Activated B cell treated with CpG ODN at 0.5 μM for 24 hours (primary cell): ENCODE measurements at regions not wholly inside any gene's neighbourhood (a gene's known extent, or its start where the extent isn't known, plus 50 kb on each side); places are given as distances from the start of the nearest gene placed in this dataset.

Experiments used
- ATAC-seq: fragments of 200-7000 bp; cut with Tn5 transposase; one replicate; pipeline ENCODE4 v1.10.0; 2021; ENCODE audit warnings: low read depth, mild to moderate bottlenecking, moderate library complexity
- CTCF ChIA-PET: fragments of 350-600 bp; sonication (Branson Sonifier 250); formaldehyde crosslinking; loops from one replicate; lab custom pipeline; 2021; ENCODE audit warnings: antibody characterized with exemption; lab: Charles Lee
- POLR2A ChIA-PET: fragments of 350-600 bp; sonication (Branson Sonifier 250); formaldehyde crosslinking; loops from one replicate; lab custom pipeline; 2021; ENCODE audit warnings: antibody characterized with exemption; lab: Charles Lee
- DNase-seq: peaks from one replicate; pipeline ENCODE4 v3.0.0; 2022
- H3K27ac Mint-ChIP-seq: one replicate; pipeline ENCODE4 v1.8.0; 2020; ENCODE audit warnings: mixed read lengths
- H3K27me3 Mint-ChIP-seq: one replicate; pipeline ENCODE4 v1.8.0; 2021; ENCODE audit warnings: mixed read lengths
- H3K36me3 Mint-ChIP-seq: one replicate; pipeline ENCODE4 v1.8.0; 2021; ENCODE audit warnings: low read depth, mixed read lengths
- H3K4me1 Mint-ChIP-seq: one replicate; pipeline ENCODE4 v1.8.0; 2021; ENCODE audit warnings: mixed read lengths
- H3K4me3 Mint-ChIP-seq: one replicate; pipeline ENCODE4 v1.8.0; 2020; ENCODE audit warnings: mild to moderate bottlenecking, mixed read lengths
- H3K9me3 Mint-ChIP-seq: one replicate; pipeline ENCODE4 v1.8.0; 2020; ENCODE audit warnings: mixed read lengths
- intact Hi-C: fragments of 100-400 bp; cut with micrococcal nuclease; formaldehyde crosslinking; loops from one replicate; pipeline ENCODE4 v1.15.1; 2024
- TF ChIP-seq, protein P1 (sequence below): fragments of 200-600 bp; IDR thresholded peaks from one replicate; pipeline ENCODE4 v1.8.0; 2022; ENCODE audit warnings: antibody characterized with exemption, mild to moderate bottlenecking

DNA sequence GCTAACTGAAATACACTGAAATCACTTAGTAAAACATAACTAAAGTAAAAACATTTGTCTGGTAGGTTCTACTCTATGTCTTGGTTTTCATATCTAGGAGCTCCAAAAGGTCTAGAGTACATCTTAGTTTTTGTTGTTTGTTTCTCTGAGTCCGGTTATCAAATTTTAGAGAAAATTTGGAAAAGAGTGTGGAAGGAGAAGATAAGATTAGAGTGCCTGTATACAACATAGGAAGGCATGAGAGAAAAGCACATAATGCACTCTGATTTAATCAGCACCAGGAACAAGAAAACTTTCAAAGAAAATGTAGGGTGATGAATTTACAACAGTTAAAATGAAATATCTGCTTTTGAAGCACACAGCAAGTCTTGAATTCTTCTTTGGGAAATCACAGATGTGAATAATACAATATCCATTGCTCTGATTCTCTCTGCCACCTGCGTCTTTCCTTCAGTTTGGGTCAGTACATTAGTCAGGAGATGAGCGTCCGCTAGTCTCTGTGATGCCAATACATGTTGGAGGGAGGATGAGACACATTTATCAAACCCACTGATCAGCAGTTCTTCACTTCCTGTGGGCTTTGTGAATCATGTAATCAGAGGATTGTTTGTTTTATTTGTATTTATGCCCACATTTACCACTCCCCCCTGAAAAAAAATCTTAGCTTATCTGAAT lies 477.8 kb upstream of the GCFC2 start:
- H3K27ac Mint-ChIP-seq = no peak overlapping the region
- ChIA-PET POLR2A (no interaction called here), CTCF (interaction anchor here (0.7 to 0.9 kb wide), 2 partner anchors 16 to 432 kb away, joined by 3 to 6 read pairs; no protein-coding TSS in a partner anchor)
- no peak for DNase-seq
- no peaks in the 10 kb centered on the region for H3K27me3 Mint-ChIP-seq
- no peak for ATAC-seq
- H3K4me1 Mint-ChIP-seq = no peaks in the 10 kb centered on the region
- no peak overlapping the region for H3K4me3 Mint-ChIP-seq
- peaks cover 2% of the 10 kb centered on the region for H3K9me3 Mint-ChIP-seq
- intact Hi-C loops = no loop called here
- TF ChIP-seq, protein P1, sequence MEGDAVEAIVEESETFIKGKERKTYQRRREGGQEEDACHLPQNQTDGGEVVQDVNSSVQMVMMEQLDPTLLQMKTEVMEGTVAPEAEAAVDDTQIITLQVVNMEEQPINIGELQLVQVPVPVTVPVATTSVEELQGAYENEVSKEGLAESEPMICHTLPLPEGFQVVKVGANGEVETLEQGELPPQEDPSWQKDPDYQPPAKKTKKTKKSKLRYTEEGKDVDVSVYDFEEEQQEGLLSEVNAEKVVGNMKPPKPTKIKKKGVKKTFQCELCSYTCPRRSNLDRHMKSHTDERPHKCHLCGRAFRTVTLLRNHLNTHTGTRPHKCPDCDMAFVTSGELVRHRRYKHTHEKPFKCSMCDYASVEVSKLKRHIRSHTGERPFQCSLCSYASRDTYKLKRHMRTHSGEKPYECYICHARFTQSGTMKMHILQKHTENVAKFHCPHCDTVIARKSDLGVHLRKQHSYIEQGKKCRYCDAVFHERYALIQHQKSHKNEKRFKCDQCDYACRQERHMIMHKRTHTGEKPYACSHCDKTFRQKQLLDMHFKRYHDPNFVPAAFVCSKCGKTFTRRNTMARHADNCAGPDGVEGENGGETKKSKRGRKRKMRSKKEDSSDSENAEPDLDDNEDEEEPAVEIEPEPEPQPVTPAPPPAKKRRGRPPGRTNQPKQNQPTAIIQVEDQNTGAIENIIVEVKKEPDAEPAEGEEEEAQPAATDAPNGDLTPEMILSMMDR = no peak
- H3K36me3 Mint-ChIP-seq = no peaks in the 10 kb centered on the region

DNA sequence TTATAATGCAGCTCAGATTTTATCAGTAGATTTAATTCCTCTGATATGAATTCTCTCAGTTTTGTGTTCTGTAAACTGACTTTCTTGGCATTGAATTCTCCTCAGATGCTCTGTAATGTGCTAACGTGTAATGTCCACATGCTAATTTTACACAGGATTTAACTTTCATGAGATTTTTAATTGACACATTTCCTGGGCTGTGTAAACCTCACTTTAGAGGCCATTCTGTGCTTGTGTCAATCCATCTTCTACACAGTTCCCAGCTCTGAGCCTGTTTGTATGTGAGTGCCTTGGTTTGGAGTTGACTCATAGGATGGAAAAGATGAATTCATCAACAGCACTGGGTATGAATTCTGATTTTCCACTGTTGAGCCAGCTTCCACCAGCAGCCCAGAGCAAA lies 476.7 kb upstream of the GCFC2 start:
- ChIA-PET POLR2A (no interaction called here), CTCF (no interaction called here)
- H3K27ac Mint-ChIP-seq = no peak overlapping the region
- TF ChIP-seq, protein P1 = no peak
- H3K27me3 Mint-ChIP-seq = no peaks in the 10 kb centered on the region
- H3K4me3 Mint-ChIP-seq = no peak overlapping the region
- ATAC-seq (no peak), DNase-seq (no peak)
- no peaks in the 10 kb centered on the region for H3K36me3 Mint-ChIP-seq
- peaks cover 2% of the 10 kb centered on the region for H3K9me3 Mint-ChIP-seq
- intact Hi-C loops = no loop called here
- H3K4me1 Mint-ChIP-seq = no peaks in the 10 kb centered on the region

DNA sequence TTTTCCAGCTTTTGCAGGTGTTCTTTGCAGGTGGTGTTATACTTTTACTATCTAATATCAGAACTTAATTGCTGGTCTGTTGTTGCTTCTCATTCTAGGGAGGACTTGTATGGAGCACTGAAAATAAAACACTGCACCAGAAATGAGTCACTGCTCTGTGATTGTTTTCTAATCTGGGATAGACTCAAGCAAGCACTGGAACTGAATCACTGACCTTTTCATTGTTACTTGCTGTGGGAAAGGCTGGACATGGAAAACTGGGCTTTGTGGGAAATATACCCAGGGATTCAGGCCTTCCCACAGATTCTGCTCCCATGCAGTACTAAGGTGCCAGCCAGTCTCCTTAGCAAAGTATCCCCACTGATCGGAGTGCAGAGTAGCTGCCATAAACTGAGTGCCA lies 470.0 kb upstream of the GCFC2 start:
- no peak for ATAC-seq
- no peak for DNase-seq
- no peaks in the 10 kb centered on the region for H3K4me1 Mint-ChIP-seq
- ChIA-PET POLR2A (no interaction called here), CTCF (no interaction called here)
- H3K27me3 Mint-ChIP-seq = no peaks in the 10 kb centered on the region
- H3K36me3 Mint-ChIP-seq = no peaks in the 10 kb centered on the region
- H3K27ac Mint-ChIP-seq = no peak overlapping the region
- intact Hi-C loops = no loop called here
- TF ChIP-seq, protein P1 = no peak
- peaks cover 16% of the 10 kb centered on the region for H3K9me3 Mint-ChIP-seq
- no peak overlapping the region for H3K4me3 Mint-ChIP-seq

DNA sequence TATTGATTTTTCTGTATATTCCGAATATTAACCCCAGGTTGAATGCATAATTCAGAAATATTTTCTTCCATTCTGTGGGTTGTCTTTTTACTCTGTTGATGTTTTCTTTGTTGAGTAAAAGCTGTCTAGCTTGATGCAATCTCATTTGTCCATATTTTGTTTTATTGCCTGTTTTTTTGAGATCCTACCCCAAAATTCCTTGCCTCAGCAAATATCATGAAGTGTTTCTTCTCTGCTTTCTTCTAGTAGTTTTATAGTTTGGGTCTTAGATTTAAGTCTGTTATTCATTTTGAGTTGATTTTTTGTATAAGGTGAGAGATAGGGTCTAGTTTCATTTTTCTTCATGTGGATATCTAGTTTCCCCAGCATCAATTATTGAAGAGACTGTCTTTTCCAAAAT lies 467.9 kb upstream of the GCFC2 start:
- Mint-ChIP-seq H3K9me3 (peaks cover 23% of the 10 kb centered on the region), H3K4me3 (no peak overlapping the region), H3K4me1 (no peaks in the 10 kb centered on the region), H3K27me3 (no peaks in the 10 kb centered on the region), H3K27ac (no peak overlapping the region), H3K36me3 (no peaks in the 10 kb centered on the region)
- intact Hi-C loops = no loop called here
- DNase-seq (no peak), ATAC-seq (no peak)
- ChIA-PET CTCF (no interaction called here), POLR2A (no interaction called here)
- TF ChIP-seq, protein P1 = no peak

DNA sequence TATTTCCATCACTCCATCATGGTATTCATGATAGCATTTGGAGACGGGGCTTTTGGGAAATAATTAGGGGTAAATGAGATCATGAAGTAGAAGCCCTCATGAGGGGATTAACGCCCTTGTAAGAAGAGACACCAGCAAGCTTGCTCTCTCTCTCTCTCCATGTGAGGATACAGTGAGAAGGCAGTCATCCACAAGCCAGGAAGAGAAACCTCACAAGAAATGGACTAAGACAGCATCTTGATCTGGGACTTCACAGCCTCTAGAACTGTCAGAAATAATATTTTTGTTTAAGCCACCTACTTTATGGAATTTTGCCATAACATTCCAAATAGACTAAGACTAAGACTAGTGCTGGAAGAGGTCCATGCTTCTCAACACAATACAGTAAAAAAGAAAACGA lies 464.6 kb upstream of the GCFC2 start:
- DNase-seq (no peak), ATAC-seq (no peak)
- TF ChIP-seq, protein P1 = no peak
- Mint-ChIP-seq H3K36me3 (no peaks in the 10 kb centered on the region), H3K27me3 (no peaks in the 10 kb centered on the region), H3K27ac (no peak overlapping the region), H3K4me3 (no peak overlapping the region), H3K9me3 (peaks cover 21% of the 10 kb centered on the region), H3K4me1 (no peaks in the 10 kb centered on the region)
- CTCF ChIA-PET = no interaction called here
- intact Hi-C loops = no loop called here
- POLR2A ChIA-PET = no interaction called here
